ENCODE measurements at regions not wholly inside any gene's neighbourhood (a gene's known extent, or its start where the extent isn't known, plus 50 kb on each side); places are given as distances from the start of the nearest gene placed in this dataset.

DNA sequence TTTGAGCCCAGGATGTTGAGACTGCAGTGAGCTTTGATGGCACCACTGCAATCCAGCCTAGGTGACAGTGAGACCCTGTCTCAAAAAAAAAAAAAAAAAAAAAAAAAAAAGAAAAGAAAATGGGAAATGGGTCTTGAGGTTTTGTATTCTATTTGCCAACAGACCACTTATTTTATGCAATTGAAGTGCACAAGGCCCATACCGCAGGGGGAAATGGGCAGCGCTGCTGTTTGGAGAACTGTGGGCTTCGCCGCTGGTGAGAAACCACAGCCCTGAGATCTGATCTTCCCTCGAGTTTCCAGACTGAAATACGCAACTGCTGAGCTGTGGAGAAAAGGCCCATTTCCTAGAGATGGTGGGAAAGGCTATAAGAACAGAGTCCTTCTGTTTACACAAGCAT, 512.0 kb downstream of the TCERG1L start:
- no peak for DNase-seq (ENCODE audit: low read depth)

DNA sequence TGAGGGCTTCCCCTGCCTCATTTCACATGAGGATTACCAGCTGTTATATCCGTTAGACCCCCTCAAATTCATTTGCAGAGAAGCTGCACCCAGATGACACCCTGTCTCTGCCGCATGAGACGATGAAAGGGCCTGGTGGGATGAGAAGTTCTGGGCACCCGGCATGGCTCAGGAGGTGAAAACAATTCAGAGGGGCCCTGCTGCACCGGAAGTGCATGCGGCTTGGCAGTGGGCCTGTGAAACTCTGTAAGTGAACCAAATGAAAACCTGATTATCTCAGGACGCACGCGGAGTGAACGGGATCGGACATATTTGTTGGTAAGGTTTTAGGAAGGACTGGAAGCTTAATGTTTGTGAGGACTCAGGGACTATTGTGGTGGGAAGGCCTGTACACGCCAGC, 511.2 kb downstream of the TCERG1L start:
- no peak for DNase-seq (ENCODE audit: low read depth)

DNA sequence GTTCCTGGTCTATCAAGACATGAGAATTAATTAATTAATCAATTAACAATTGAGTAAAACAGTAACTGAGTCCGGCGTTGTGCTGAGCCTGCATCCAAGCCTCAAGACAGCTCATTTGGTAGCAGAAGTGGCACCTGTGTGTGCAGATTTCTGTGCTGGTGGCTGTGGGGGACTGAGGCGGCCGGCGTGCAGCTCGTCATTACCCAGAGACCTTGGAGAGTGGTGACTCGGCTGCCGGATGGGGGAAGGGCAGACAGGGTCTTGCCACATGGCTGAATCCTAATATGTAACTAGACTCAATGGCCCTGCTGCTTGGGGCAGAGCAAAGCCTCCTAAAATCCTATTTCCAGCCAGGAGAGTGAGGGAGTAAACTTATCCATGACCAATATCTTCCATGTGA, 510.2 kb downstream of the TCERG1L start:
- no peak for DNase-seq (ENCODE audit: low read depth)

GRCh38 chr10:130801784-130802183, 509.7 kb downstream of the TCERG1L start:
- DNase-seq (ENCODE audit: low read depth), result no peak

DNA sequence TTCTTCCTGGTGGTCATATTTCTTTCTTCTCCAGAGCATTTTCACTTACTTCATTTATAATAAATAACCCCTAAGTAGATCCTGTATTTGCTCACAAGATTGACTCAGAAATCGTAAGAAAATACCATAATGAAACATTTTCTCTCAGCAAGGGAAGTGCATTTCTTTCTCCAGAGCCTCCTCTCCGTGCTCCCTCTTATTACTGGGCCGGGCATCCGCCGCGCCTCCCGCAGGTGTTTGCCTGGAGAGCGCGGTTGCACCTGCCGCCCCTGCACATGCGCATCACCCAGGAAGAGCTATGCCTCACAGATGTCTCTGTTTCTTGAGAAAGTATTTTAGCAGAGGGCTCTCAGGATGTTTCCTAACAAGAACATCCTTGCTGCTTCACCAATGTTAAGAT, 509.2 kb downstream of the TCERG1L start:
- DNase-seq (ENCODE audit: low read depth), result no peak

- DNase-seq (ENCODE audit: low read depth), result no peak
Observed at GRCh38 chr10:130804281-130804680, 507.2 kb downstream of the TCERG1L start.

DNA sequence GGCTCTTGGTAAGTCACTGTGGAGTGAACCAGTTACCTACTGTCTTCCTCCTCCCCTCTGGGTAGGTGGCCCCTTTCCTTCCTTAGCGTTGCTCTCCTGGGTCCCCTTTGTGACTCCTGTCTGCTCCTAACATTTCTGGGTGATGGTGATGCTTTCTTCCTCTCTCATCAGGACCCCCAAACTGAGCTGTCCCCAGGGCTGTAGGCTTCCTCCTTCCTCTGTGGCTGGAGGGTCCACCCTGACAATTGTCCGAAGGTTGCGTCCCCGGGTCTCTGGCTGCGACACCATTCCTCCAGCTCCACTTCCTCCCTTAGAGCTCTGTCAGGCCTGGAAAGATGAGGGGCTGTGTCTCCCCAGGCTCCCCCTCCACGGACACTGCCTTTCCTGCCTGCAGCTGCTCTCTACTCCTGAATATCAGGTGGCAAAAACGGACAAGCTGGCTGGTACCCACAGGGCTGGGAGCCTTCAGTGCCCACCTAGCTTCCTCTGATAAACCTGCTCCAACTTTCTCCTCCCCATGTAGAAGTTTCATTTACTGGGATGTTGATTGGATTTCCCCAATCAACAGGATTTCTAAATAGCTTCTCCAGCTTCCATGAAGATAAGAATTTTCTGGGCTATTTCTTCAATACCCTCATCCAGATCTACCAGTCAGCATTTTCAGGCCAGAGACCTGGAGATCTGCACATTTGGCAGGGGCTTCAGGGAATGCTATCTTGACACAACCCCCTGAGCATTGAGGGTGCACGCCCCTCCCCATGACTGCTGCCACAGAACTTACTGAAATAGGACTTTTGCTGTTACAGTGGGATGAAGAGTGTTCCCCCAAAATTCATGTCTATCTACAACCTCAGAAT, 506.5 kb downstream of the TCERG1L start:
- DNase-seq (ENCODE audit: low read depth), result no peak

- DNase-seq (ENCODE audit: low read depth), result no peak
Observed at GRCh38 chr10:130805635-130806030, 505.9 kb downstream of the TCERG1L start.

GRCh38 chr10:130806426-130806825, 505.1 kb downstream of the TCERG1L start:
- DNase-seq (ENCODE audit: low read depth), result no peak

- no peak for DNase-seq (ENCODE audit: low read depth)
Observed at GRCh38 chr10:130807096-130807495, 504.4 kb downstream of the TCERG1L start.

DNA sequence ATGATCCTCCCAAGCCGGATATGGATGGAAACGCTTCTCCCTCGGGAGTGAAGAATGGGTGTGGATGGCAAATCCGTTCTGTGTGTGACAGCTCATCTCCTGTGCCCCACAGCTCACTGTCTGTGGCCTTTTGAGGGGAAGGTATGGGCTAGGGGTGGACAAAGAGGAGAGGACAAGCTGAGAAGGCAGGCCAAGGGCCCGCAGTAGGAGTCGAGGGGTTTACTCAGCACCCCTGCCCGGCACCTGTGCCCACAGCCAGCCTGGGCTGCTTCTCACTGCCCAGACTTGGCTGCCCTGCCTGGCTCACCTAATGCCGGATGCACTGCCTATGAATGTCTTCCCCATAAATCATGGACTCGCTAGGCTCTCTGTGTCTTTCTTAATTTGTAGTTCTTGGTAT, 503.8 kb downstream of the TCERG1L start:
- DNase-seq (ENCODE audit: low read depth), result no peak

DNA sequence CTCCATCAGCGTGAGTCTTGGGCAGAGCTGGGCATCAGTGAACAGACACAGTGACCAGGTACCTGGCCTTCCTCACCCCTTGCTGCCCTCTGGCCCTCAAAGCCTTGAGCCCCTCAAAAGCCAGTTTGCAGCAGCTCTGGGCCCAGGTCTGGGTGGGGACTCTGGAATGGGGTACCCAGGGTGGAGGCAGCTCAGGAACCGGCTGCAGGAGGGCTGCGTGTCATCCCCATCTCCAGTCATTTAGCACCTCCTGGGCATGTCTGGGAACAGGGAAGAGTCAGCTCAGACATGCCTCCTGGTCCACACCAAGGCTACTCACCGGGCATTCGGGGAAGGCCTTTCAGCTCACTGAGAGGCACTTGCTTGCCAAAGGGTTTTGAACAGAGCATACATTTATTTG, 503.3 kb downstream of the TCERG1L start:
- DNase-seq (ENCODE audit: low read depth), result no peak

DNA sequence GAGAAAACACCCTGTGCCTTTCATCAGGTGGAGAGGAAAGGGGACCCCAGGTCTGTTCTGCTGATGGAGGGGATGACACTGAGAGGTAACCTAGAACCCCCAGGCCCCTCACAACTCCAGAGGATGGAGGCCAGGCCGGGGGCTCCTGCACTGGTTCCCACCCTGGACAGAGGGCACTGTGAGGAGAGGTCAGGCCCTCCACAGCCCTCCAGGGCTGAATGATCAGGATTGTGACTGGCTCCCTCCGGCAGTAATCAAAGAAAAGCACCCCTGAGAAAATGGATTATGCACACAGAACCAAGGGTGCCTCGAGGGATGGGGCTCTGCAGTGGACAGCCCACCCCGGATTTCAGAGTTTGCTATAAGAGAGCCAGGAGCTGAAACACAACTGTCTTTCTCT, 502.8 kb downstream of the TCERG1L start:
- no peak for DNase-seq (ENCODE audit: low read depth)

DNA sequence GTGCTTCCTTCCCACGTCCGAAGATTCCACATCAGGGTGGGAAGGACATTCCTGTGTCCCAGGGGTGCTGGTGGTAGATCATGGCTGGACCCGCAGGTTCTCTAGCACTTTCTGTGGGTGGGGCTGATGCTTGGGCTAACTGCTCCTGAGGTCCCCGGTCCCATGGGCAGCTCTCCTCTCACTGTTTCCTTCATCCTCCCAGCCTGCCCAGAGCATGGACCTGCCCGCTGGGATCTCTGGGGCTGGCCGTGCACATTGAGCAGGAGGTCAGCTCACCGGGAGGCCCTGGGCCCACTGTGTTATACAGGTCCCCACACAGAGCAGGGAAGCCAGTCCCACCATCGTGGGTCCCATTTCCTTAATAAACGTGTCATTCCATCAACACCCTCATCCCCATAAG, 502.3 kb downstream of the TCERG1L start:
- DNase-seq (ENCODE audit: low read depth), result no peak

GRCh38 chr10:130809761-130810515, 501.6 kb downstream of the TCERG1L start:
- DNase-seq (ENCODE audit: low read depth), result no peak

GRCh38 chr10:130810856-130811255, 500.7 kb downstream of the TCERG1L start:
- no peak for DNase-seq (ENCODE audit: low read depth)

GRCh38 chr10:130812381-130813148, 499.0 kb downstream of the TCERG1L start:
- DNase-seq (ENCODE audit: low read depth), result no peak

DNA sequence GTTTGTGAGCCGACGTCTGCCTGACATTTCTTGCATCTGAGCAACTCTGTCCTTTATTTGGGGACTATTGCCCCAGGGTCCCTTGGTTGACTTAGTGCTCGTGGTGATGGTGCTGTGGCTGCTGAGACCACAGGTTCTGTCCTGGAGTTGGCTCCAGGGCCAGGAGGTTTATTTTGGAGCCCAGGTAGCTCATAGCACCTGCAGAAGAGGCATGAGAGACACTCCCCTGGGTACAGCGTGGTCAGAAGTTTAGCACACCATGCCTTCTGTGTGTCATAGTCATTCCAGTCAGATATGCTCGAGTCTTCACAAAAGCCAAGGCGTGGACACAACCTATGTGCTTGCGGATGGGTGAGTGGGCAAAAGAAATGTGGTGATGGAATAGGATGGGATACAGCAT, 496.9 kb downstream of the TCERG1L start:
- DNase-seq (ENCODE audit: low read depth), result no peak

DNA sequence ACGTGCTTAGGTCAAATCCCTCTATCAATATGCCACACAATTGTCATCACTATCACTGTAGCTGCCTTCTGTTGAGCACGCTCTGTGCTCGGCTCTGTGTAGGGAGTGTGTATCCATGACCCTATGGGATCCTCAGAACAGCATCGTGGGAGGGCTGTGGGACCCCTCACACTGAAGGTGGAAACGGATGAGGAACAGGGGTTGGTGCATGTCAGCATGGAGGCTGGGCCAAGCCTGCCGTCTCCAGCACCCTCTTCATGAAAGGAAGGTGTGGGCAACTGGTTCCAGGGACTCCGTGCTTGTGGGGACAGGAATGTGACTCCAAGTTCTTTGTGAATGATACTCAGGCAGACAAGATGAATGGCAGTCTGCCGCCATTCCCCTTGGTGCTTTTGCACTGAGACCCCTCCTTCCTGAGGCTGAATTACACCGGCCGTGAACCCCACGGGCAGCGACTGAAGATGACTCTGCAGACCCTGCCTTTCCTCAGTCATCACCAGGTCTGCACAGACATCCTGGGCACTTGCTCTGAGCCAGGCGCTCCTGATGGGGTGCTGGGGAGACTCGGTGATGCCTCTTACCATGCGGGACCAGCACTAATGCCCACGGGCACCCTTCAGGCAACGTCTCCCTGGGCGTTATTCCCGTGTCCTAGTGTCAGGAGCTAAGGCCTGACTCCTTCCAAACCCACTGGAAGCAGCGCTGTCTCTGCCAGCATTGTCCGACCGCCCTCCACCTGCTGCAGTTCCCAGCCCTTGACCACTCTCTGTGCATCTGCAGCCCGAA, 495.2 kb downstream of the TCERG1L start:
- DNase-seq (ENCODE audit: low read depth), result no peak

DNA sequence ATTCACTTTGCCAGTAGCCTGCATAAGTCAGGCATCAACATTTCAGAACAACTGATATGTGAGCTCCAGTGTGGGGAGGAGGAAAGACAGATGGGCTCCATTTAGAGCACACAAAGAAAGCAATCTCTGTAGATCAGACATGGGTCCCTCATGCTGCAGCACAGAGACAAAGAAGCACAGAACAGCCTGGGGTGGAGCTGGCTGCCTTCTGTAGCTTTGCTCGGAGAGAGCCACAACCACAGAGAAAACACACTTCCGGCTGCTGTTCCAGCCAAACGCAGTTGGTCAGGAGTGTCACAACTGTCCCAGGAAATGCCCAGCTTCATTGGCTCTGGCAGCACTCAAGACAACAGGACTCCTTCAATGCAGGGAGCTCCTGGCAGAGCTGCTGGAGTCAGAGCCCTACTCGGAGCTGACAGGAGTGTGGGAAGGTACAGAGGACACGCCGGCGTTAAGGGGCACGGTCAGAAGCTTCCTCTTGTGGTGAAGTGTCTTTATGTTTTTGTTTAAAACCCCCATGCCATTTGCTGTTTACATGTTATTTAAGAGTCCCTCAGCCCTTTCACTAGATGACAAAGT, 494.4 kb downstream of the TCERG1L start:
- DNase-seq (ENCODE audit: low read depth), result no peak

DNA sequence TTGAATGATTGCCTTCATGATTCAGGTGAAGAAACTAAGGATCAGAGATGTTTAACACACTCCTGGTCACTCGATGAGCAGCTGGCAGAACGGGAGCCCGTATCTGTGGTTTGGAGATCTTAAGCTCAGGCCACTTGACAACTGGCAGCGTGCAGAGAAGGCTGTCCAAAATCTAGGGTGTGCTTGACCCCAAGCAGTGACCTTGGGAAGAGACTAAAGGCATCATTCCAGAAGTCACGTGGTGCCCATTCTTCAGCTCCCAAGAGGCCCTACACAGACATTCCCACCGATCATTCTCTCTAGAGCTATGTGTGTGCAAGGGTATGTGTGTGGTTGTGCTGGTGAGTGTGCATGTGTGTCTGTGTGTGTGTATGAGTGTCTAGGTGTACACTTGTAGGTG, 493.8 kb downstream of the TCERG1L start:
- no peak for DNase-seq (ENCODE audit: low read depth)
